Uterus (tissue), 3 donors: ENCODE measurements at regions not wholly inside any gene's neighbourhood (a gene's known extent, or its start where the extent isn't known, plus 50 kb on each side); places are given as distances from the start of the nearest gene placed in this dataset.

Experiments used
- DNase-seq, 2 donors: peaks; one replicate each; pipeline ENCODE4 v3.0.0-alpha.2; 2019 to 2020
- H3K27ac ChIP-seq, 2 donors: fragments of 200-600 bp; sonication (generic); 1 replicate in 1 of 2; 2 replicates in 1 of 2; pipeline ENCODE4 v1.5.1; 2016 to 2018
- H3K27me3 ChIP-seq, 2 donors: fragments of 200-600 bp; sonication (generic); one replicate each; pipeline ENCODE4 v1.5.1; 2018 to 2019; ENCODE audit warnings: control low read depth in 1 of 2
- H3K36me3 ChIP-seq, 2 donors: fragments of 200-600 bp; sonication (generic); one replicate each; pipeline ENCODE4 v1.5.1; 2019; ENCODE audit warnings: control low read depth in 1 of 2
- H3K4me1 ChIP-seq, 2 donors: fragments of 200-600 bp; sonication (generic); one replicate each; pipeline ENCODE4 v1.5.1; 2018 to 2019; ENCODE audit warnings: control low read depth in 1 of 2
- H3K4me3 ChIP-seq, 2 donors: fragments of 200-600 bp; sonication (generic); 1 replicate in 1 of 2; 2 replicates in 1 of 2; pipeline ENCODE4 v1.5.1; 2018 to 2019; ENCODE audit warnings: mild to moderate bottlenecking in 1 of 2
- H3K9me3 ChIP-seq, 2 donors: fragments of 200-600 bp; sonication (generic); one replicate each; pipeline ENCODE4 v1.5.1; 2019; ENCODE audit warnings: control low read depth in 1 of 2
- CTCF ChIP-seq, 4 experiments: fragments of 200-600 bp in 2 of 4; fragments of 450-650 bp in 2 of 4; sonication (generic) in 2 of 4; IDR thresholded peaks; one replicate each; pipeline ENCODE4 v1.5.1; 2016 to 2019; ENCODE audit warnings: antibody characterized with exemption in 4 of 4, mild to moderate bottlenecking in 2 of 4, moderate library complexity in 1 of 4
- POLR2A ChIP-seq, 2 donors: fragments of 450-650 bp; IDR thresholded peaks; one replicate each; pipeline ENCODE4 v1.6.1; 2016; ENCODE audit warnings: antibody characterized with exemption in 2 of 2, mild to moderate bottlenecking in 1 of 2, moderate library complexity in 1 of 2
- intact Hi-C: fragments of 100-400 bp; cut with DNase I; formaldehyde crosslinking; loops from one replicate; pipeline ENCODE4 v1.15.1; 2023; ENCODE audit warnings: low total_unique reads
- donor health status: DM: yes; HTN: yes; CAD: no.

GRCh38 chr21:19123053-19123452 lies 719.5 kb upstream of the TMPRSS15 start:
- intact Hi-C loops = no loop called here
- Histone ChIP-seq H3K27me3 (no peaks in the 10 kb centered on the region), H3K27ac (no peak overlapping the region), H3K4me1 (no peaks in the 10 kb centered on the region), H3K4me3 (no peak overlapping the region), H3K36me3 (no peaks in the 10 kb centered on the region), H3K9me3 (no peaks in the 10 kb centered on the region)
- no peak for DNase-seq
- TF ChIP-seq POLR2A (IDR thresholded peaks at IDR 0.05) = no peak
- no peak for TF ChIP-seq CTCF (IDR thresholded peaks at IDR 0.05)

- no peaks in the 10 kb centered on the region for H3K4me1 ChIP-seq
- H3K27me3 ChIP-seq = no peaks in the 10 kb centered on the region
- intact Hi-C loops = no loop called here
- no peak overlapping the region for H3K27ac ChIP-seq
- TF ChIP-seq POLR2A (IDR thresholded peaks at IDR 0.05) = no peak
- TF ChIP-seq CTCF (IDR thresholded peaks at IDR 0.05) = no peak
- H3K9me3 ChIP-seq = no peaks in the 10 kb centered on the region
- DNase-seq = no peak
- no peaks in the 10 kb centered on the region for H3K36me3 ChIP-seq
- H3K4me3 ChIP-seq = no peak overlapping the region
Observed at GRCh38 chr21:19123525-19123924, 719.9 kb upstream of the TMPRSS15 start.

GRCh38 chr21:19124691-19125090 lies 721.1 kb upstream of the TMPRSS15 start:
- H3K27me3 ChIP-seq = no peaks in the 10 kb centered on the region
- no peak overlapping the region for H3K27ac ChIP-seq
- intact Hi-C loops = no loop called here
- no peak overlapping the region for H3K4me3 ChIP-seq
- H3K9me3 ChIP-seq = no peaks in the 10 kb centered on the region
- DNase-seq = no peak
- no peaks in the 10 kb centered on the region for H3K36me3 ChIP-seq
- TF ChIP-seq POLR2A (IDR thresholded peaks at IDR 0.05) = no peak
- TF ChIP-seq CTCF (IDR thresholded peaks at IDR 0.05) = no peak
- H3K4me1 ChIP-seq = no peaks in the 10 kb centered on the region

- intact Hi-C loops = no loop called here
- Histone ChIP-seq H3K4me3 (no peak overlapping the region), H3K27ac (no peak overlapping the region), H3K4me1 (no peaks in the 10 kb centered on the region), H3K9me3 (no peaks in the 10 kb centered on the region), H3K36me3 (no peaks in the 10 kb centered on the region), H3K27me3 (no peaks in the 10 kb centered on the region)
- TF ChIP-seq POLR2A (IDR thresholded peaks at IDR 0.05) (no peak), CTCF (IDR thresholded peaks at IDR 0.05) (no peak)
- DNase-seq = no peak
Observed at GRCh38 chr21:19130379-19131028, 726.9 kb upstream of the TMPRSS15 start.

- no peaks in the 10 kb centered on the region for H3K36me3 ChIP-seq
- H3K9me3 ChIP-seq = no peaks in the 10 kb centered on the region
- no peak for TF ChIP-seq CTCF (IDR thresholded peaks at IDR 0.05)
- no peaks in the 10 kb centered on the region for H3K4me1 ChIP-seq
- H3K4me3 ChIP-seq = no peak overlapping the region
- no peak overlapping the region for H3K27ac ChIP-seq
- intact Hi-C loops = no loop called here
- no peaks in the 10 kb centered on the region for H3K27me3 ChIP-seq
- no peak for DNase-seq
Observed at GRCh38 chr21:19141511-19141910, 737.9 kb upstream of the TMPRSS15 start.
